ENCODE measurements at regions not wholly inside any gene's neighbourhood (a gene's known extent, or its start where the extent isn't known, plus 50 kb on each side); places are given as distances from the start of the nearest gene placed in this dataset.

DNA sequence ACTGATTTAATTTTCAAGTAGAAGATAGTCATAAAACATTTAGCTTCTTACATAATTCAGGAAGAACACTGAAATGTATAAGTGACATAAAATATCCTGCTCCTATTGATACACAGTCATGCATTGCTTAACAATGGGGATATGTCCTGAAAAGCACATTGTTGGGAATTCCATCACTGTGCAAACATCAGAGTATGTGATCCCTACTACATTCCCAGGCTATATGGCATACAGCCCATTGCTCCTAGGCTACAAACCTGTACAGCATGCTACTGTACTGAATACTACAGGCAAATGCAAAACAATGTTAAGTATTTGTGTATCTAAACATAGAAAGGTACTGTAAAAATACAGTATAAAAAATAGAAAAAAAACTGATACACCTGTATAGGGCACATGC, 723.9 kb upstream of the ARGLU1 start:
- no peak for DNase-seq
- H3K4me1 ChIP-seq, result no peaks in the 10 kb centered on the region
- no peaks in the 10 kb centered on the region for H3K27me3 ChIP-seq
- intact Hi-C loops (cut with DNase I), result no loop called here
- no peak overlapping the region for H3K27ac ChIP-seq
- H3K9me3 ChIP-seq, result peaks cover 0 to 4% of the 10 kb centered on the region in 2 donors
- H3K36me3 ChIP-seq, result no peaks in the 10 kb centered on the region
- ATAC-seq, result no peak
- TF ChIP-seq, protein P1, sequence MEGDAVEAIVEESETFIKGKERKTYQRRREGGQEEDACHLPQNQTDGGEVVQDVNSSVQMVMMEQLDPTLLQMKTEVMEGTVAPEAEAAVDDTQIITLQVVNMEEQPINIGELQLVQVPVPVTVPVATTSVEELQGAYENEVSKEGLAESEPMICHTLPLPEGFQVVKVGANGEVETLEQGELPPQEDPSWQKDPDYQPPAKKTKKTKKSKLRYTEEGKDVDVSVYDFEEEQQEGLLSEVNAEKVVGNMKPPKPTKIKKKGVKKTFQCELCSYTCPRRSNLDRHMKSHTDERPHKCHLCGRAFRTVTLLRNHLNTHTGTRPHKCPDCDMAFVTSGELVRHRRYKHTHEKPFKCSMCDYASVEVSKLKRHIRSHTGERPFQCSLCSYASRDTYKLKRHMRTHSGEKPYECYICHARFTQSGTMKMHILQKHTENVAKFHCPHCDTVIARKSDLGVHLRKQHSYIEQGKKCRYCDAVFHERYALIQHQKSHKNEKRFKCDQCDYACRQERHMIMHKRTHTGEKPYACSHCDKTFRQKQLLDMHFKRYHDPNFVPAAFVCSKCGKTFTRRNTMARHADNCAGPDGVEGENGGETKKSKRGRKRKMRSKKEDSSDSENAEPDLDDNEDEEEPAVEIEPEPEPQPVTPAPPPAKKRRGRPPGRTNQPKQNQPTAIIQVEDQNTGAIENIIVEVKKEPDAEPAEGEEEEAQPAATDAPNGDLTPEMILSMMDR (IDR thresholded peaks at IDR 0.05), result no peak
- H3K4me3 ChIP-seq, result no peak overlapping the region

DNA sequence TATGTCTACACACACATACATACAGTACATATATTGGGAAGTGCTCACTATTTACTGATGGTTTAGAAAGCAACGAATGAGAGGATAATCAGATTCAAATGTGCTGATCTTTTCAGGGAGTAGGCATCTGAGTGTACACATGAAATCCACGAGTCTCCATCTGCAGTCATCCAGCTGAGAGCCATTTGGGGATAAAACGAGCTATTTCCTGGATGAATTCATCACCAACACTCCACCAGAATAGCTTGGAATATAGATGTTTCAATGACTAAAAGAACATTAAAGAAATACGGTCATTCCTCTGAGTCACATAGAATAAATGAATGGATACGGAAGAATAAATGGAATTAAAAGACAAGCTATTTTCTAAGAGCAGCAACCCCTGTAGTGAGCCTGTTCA, 721.6 kb upstream of the ARGLU1 start:
- intact Hi-C loops (cut with DNase I), result no loop called here
- no peak overlapping the region for H3K27ac ChIP-seq
- ATAC-seq (no peak), DNase-seq (no peak)
- TF ChIP-seq, protein P1 (IDR thresholded peaks at IDR 0.05), result no peak
- H3K9me3 ChIP-seq, result peaks cover 0 to under 1% of the 10 kb centered on the region in 2 donors
- H3K36me3 ChIP-seq, result no peaks in the 10 kb centered on the region
- H3K4me3 ChIP-seq, result no peak overlapping the region
- no peaks in the 10 kb centered on the region for H3K27me3 ChIP-seq
- H3K4me1 ChIP-seq, result no peaks in the 10 kb centered on the region

DNA sequence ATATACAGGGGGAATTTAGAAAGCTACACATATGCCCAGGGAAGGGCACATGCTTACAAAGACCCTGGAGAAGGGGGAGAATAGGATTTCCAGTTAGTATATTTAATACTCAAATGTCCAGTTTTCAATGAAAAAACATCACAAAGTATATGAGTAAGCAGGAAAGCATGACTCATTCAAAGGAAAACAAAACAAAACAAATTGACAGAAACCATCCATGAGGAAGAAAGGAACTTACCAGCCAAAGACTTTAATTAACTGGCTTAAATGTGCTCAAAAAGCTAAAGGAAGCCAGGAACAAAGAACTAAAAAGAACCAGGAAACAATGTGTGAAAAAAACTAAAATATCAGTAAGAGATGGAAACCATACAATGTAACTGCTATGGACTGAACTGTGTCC, 716.2 kb upstream of the ARGLU1 start:
- TF ChIP-seq, protein P1 (IDR thresholded peaks at IDR 0.05), result no peak
- no peak overlapping the region for H3K27ac ChIP-seq

DNA sequence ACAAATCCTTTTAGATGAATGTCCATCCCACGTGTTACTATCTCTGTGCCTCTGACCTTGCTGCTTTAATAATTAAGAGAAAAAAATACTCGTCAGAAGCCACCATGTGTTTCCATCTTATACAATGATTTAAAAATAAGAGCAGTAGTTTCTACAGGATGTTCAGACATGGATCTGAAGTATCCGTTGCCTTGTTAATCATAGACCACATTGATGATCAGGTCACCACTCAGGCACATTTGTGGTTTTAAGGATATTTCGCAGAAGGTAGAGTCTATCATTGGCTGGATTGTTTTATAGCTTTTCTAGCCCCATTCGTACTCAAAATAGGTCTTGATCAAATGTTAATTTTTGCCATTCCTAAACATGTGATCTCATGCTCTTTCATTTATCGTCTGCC, 710.0 kb upstream of the ARGLU1 start:
- intact Hi-C loops (cut with DNase I), result no loop called here
- no peaks in the 10 kb centered on the region for H3K4me1 ChIP-seq
- ATAC-seq (no peak), DNase-seq (no peak)
- no peak overlapping the region for H3K4me3 ChIP-seq
- no peaks in the 10 kb centered on the region for H3K27me3 ChIP-seq
- H3K9me3 ChIP-seq, result no peaks in the 10 kb centered on the region
- H3K27ac ChIP-seq, result no peak overlapping the region
- TF ChIP-seq, protein P1 (IDR thresholded peaks at IDR 0.05), result no peak
- H3K36me3 ChIP-seq, result no peaks in the 10 kb centered on the region

More for the DNA sequence above, 716.2 kb upstream of the ARGLU1 start:
- intact Hi-C loops (cut with DNase I), result no loop called here
- H3K4me1 ChIP-seq, result no peaks in the 10 kb centered on the region
- no peak for DNase-seq
- no peaks in the 10 kb centered on the region for H3K27me3 ChIP-seq
- ATAC-seq, result no peak
- no peaks in the 10 kb centered on the region for H3K36me3 ChIP-seq
- peaks cover 0 to 4% of the 10 kb centered on the region in 2 donors for H3K9me3 ChIP-seq
- no peak overlapping the region for H3K4me3 ChIP-seq

DNA sequence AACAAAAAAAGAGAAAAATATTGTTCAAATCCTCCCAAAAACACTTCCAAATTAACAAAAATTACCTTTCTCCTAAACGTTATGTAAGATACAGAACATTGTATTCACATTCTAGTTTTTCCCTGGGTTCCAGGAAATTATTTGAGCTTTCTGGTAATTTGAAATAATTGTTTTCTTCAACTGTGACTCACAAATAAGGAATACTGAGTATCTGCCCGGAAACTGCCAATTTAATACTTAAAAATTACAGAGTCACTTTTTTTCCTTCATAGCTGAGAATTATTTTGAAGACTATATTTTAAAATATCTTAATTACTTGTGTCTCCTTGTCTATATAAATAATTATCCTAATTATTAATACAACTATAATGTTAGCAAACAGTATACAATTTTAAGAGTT, 709.0 kb upstream of the ARGLU1 start:
- no peaks in the 10 kb centered on the region for H3K36me3 ChIP-seq
- no peaks in the 10 kb centered on the region for H3K9me3 ChIP-seq
- TF ChIP-seq, protein P1 (IDR thresholded peaks at IDR 0.05), result no peak
- ATAC-seq (no peak), DNase-seq (no peak)
- no peaks in the 10 kb centered on the region for H3K4me1 ChIP-seq
- H3K4me3 ChIP-seq, result no peak overlapping the region
- no peaks in the 10 kb centered on the region for H3K27me3 ChIP-seq
- H3K27ac ChIP-seq, result no peak overlapping the region
- intact Hi-C loops (cut with DNase I), result no loop called here

Data from left lung (tissue), 4 donors.